H1 (cell line): ENCODE measurements at regions not wholly inside any gene's neighbourhood (a gene's known extent, or its start where the extent isn't known, plus 50 kb on each side); places are given as distances from the start of the nearest gene placed in this dataset.

Experiments
- CTCF ChIA-PET: fragments of 300-600 bp; sonication (Branson Sonifier 250); formaldehyde crosslinking; loops from one replicate; lab custom pipeline; 2021; ENCODE audit not compliant: partially characterized antibody; lab: Charles Lee
- POLR2A ChIA-PET: fragments of 300-600 bp; sonication (Branson Sonifier 250); formaldehyde crosslinking; loops from one replicate; lab custom pipeline; 2021; ENCODE audit warnings: inconsistent platforms; ENCODE audit not compliant: partially characterized antibody; lab: Charles Lee
- DNase-seq, 2 experiments: peaks; one replicate each; pipeline versions ENCODE4 v3.0.0 to v3.0.0-alpha.2; 2010 to 2022; ENCODE audit warnings: low spot score in 2 of 2, low read depth in 1 of 2, mixed read lengths in 1 of 2
- FAIRE-seq: peaks from 2 replicates; lab custom pipeline; 2011; peaks lifted over from hg19 to GRCh38; lab: Jason Lieb, UNC
- H2AFZ ChIP-seq: 2 replicates; pipeline ENCODE4 v1.8.1; 2012; ENCODE audit warnings: low read length, inconsistent platforms
- H2AK5ac ChIP-seq: 2 replicates; pipeline ENCODE4 v1.6.1; 2013; ENCODE audit warnings: low read depth, low read length
- H2BK120ac ChIP-seq: replicated peaks from 2 replicates; pipeline ENCODE3; 2013; ENCODE audit warnings: low read depth, low read length, inconsistent platforms
- H2BK12ac ChIP-seq: 2 replicates; pipeline ENCODE4 v1.6.1; 2013; ENCODE audit warnings: low read depth, low read length
- H2BK15ac ChIP-seq: 2 replicates; pipeline ENCODE4 v1.6.1; 2013; ENCODE audit warnings: low read length
- H2BK20ac ChIP-seq: 2 replicates; pipeline ENCODE4 v1.6.1; 2013; ENCODE audit warnings: low read length
- H2BK5ac ChIP-seq: 2 replicates; pipeline ENCODE4 v1.6.1; 2013; ENCODE audit warnings: low read depth, low read length
- H3K14ac ChIP-seq: 2 replicates; pipeline ENCODE4 v1.6.1; 2013; ENCODE audit warnings: inconsistent platforms; ENCODE audit not compliant: insufficient read length
- H3K18ac ChIP-seq: 2 replicates; pipeline ENCODE4 v1.6.1; 2013; ENCODE audit warnings: low read length; ENCODE audit errors: extremely low read depth
- H3K23ac ChIP-seq: 2 replicates; pipeline ENCODE4 v1.6.1; 2013; ENCODE audit warnings: inconsistent platforms; ENCODE audit not compliant: insufficient read length
- H3K23me2 ChIP-seq: 2 replicates; pipeline ENCODE4 v1.6.1; 2013; ENCODE audit warnings: low read depth, low read length
- H3K27ac ChIP-seq: 2 replicates; pipeline ENCODE4 v1.6.1; 2011; ENCODE audit warnings: low read depth, low read length, inconsistent platforms
- H3K27me3 ChIP-seq, 4 experiments: replicated peaks in 1 of 4; 1 replicate in 1 of 4; 2 replicates in 3 of 4; pipeline versions ENCODE4 v1.6.1 to v1.8.1; 2011 to 2013; ENCODE audit warnings: low read length in 3 of 4, mild to moderate bottlenecking in 3 of 4, inconsistent platforms in 2 of 4, mixed read lengths in 2 of 4, moderate library complexity in 1 of 4; ENCODE audit not compliant: control insufficient read depth in 3 of 4, insufficient read depth in 3 of 4; ENCODE audit errors: extremely low read depth in 1 of 4
- H3K36me3 ChIP-seq, 4 experiments: 2 replicates each; pipeline versions ENCODE4 v1.6.1 to v1.8.1; 2011 to 2013; ENCODE audit warnings: mild to moderate bottlenecking in 4 of 4, low read length in 3 of 4, moderate library complexity in 2 of 4, control low read depth in 1 of 4, inconsistent platforms in 1 of 4; ENCODE audit not compliant: insufficient read depth in 4 of 4, control insufficient read depth in 2 of 4
- H3K4ac ChIP-seq: replicated peaks from 2 replicates; pipeline ENCODE3; 2013; ENCODE audit warnings: low read length, low read depth, mixed read lengths, inconsistent platforms; ENCODE audit not compliant: insufficient read length
- H3K4me1 ChIP-seq, 4 experiments: replicated peaks in 1 of 4; 1 replicate in 1 of 4; 2 replicates in 3 of 4; pipeline versions ENCODE4 v1.6.1 to v1.8.1; 2011 to 2013; ENCODE audit warnings: low read length in 3 of 4, inconsistent platforms in 2 of 4, mixed read lengths in 1 of 4; ENCODE audit not compliant: insufficient read depth in 4 of 4, control insufficient read depth in 3 of 4
- H3K4me2 ChIP-seq, 2 experiments: 2 replicates each; pipeline versions ENCODE4 v1.6.1 to v1.8.1; 2011 to 2013; ENCODE audit warnings: low read depth in 2 of 2, low read length in 2 of 2, control low read depth in 1 of 2, inconsistent platforms in 1 of 2, mild to moderate bottlenecking in 1 of 2; ENCODE audit not compliant: insufficient read depth in 1 of 2
- H3K4me3 ChIP-seq, 4 experiments: fragments of 200-600, 300-600 bp in 1 of 4; sonication (generic), shearing (Covaris generic), sonication (Bioruptor Twin) in 1 of 4; 2 replicates each; pipeline versions ENCODE4 v1.5.1 to v1.8.1; 2011 to 2016; ENCODE audit warnings: low read length in 4 of 4, low read depth in 3 of 4, control low read depth in 2 of 4, inconsistent platforms in 2 of 4, mild to moderate bottlenecking in 2 of 4, mixed read lengths in 1 of 4, moderate library complexity in 1 of 4; ENCODE audit not compliant: insufficient read depth in 2 of 4; ENCODE audit errors: extremely low read depth in 1 of 4
- H3K56ac ChIP-seq: replicated peaks from 2 replicates; pipeline ENCODE3; 2013; ENCODE audit warnings: low read depth, mild to moderate bottlenecking, mixed read lengths, low read length, inconsistent platforms; ENCODE audit not compliant: insufficient read length
- H3K79me1 ChIP-seq: 2 replicates; pipeline ENCODE4 v1.6.1; 2013; ENCODE audit warnings: low read depth, low read length, control low read depth
- H3K79me2 ChIP-seq, 2 experiments: 2 replicates each; pipeline versions ENCODE4 v1.6.1 to v1.8.1; 2012 to 2013; ENCODE audit warnings: low read length in 2 of 2, mild to moderate bottlenecking in 2 of 2, inconsistent platforms in 1 of 2; ENCODE audit not compliant: insufficient read depth in 2 of 2, control insufficient read depth in 1 of 2
- H3K9ac ChIP-seq, 4 experiments: replicated peaks in 1 of 4; 1 replicate in 1 of 4; 2 replicates in 3 of 4; pipeline versions ENCODE4 v1.6.1 to v1.8.1; 2011 to 2013; ENCODE audit warnings: low read depth in 3 of 4, low read length in 3 of 4, control low read depth in 2 of 4, mild to moderate bottlenecking in 2 of 4, moderate library complexity in 2 of 4, inconsistent platforms in 1 of 4; ENCODE audit errors: extremely low read depth in 1 of 4
- H3K9me3 ChIP-seq, 2 experiments: 2 replicates each; pipeline versions ENCODE4 v1.6.1 to v1.8.1; 2012 to 2013; ENCODE audit warnings: mild to moderate bottlenecking in 2 of 2, moderate library complexity in 2 of 2, control low read depth in 1 of 2, inconsistent platforms in 1 of 2, low read depth in 1 of 2, low read length in 1 of 2, mixed read lengths in 1 of 2; ENCODE audit not compliant: insufficient read depth in 2 of 2
- H4K20me1 ChIP-seq, 2 experiments: replicated peaks in 1 of 2; 2 replicates each; pipeline versions ENCODE3 to v1.8.1; 2011 to 2013; ENCODE audit warnings: inconsistent platforms in 2 of 2, low read length in 2 of 2, mild to moderate bottlenecking in 1 of 2; ENCODE audit not compliant: insufficient read depth in 2 of 2, control insufficient read depth in 1 of 2
- H4K5ac ChIP-seq: 2 replicates; pipeline ENCODE4 v1.6.1; 2013; ENCODE audit warnings: low read length, low read depth, mixed read lengths, inconsistent platforms; ENCODE audit not compliant: insufficient read length
- H4K8ac ChIP-seq: 2 replicates; pipeline ENCODE4 v1.8.0; 2013; ENCODE audit warnings: mild to moderate bottlenecking, moderate library complexity, low read length, inconsistent platforms; ENCODE audit not compliant: insufficient read depth; ENCODE audit errors: extremely low read depth
- H4K91ac ChIP-seq: replicated peaks from 2 replicates; pipeline ENCODE3; 2013; ENCODE audit warnings: low read length, mixed read lengths, inconsistent platforms; ENCODE audit not compliant: insufficient read length
- CBX8 ChIP-seq: fragments of 300-800, 300-1000 bp; sonication (generic); IDR thresholded peaks from 2 replicates; pipeline ENCODE4 v1.7.1; 2016; ENCODE audit warnings: low read depth, low read length, borderline replicate concordance
- POLR2A ChIP-seq, 2 experiments: IDR thresholded peaks; 1 replicate in 1 of 2; 2 replicates in 1 of 2; pipeline ENCODE4 v1.6.1; 2011; ENCODE audit warnings: low read depth in 2 of 2, low read length in 2 of 2, mild to moderate bottlenecking in 2 of 2; ENCODE audit errors: control extremely low read depth in 1 of 2
- WGBS, 2 experiments: shearing (Covaris generic) in 1 of 2; methylation state at CpG; one replicate each; pipeline versions ENCODE4 v1.1.6 to v1.1.7; 2013 to 2015; ENCODE audit warnings: low lambda C conversion rate in 2 of 2, mixed read lengths in 2 of 2, inconsistent platforms in 1 of 2, low coverage in 1 of 2, missing lambda C conversion rate in 1 of 2; ENCODE audit not compliant: insufficient replicate concordance in 2 of 2, insufficient coverage in 1 of 2, insufficient read length in 1 of 2; ENCODE audit errors: extremely low coverage in 1 of 2, missing lambda C conversion rate in 1 of 2; 5-methylcytosine and 5-hydroxymethylcytosine counted together

GRCh38 chr4:123986268-123986798, 589.7 kb downstream of the SPRY1 start:
- H3K27me3 ChIP-seq = no peaks in the 10 kb centered on the region
- CTCF ChIA-PET = no interaction called here

More at GRCh38 chr4:123986268-123986798, 589.7 kb downstream of the SPRY1 start:
- Histone ChIP-seq H3K79me2 (no peaks in the 10 kb centered on the region), H3K18ac (no peak overlapping the region), H2AK5ac (no peak overlapping the region), H3K23me2 (no peaks in the 10 kb centered on the region), H3K27ac (no peak overlapping the region), H2BK120ac (no peak overlapping the region), H2BK5ac (no peak overlapping the region), H3K4me1 (no peaks in the 10 kb centered on the region), H4K5ac (no peak overlapping the region), H3K4ac (no peak overlapping the region), H3K56ac (no peak overlapping the region), H4K20me1 (no peaks in the 10 kb centered on the region), H2BK12ac (no peak overlapping the region), H3K9ac (no peak overlapping the region), H3K14ac (no peak overlapping the region), H4K8ac (no peak overlapping the region), H2BK20ac (no peak overlapping the region), H3K9me3 (0 out of 4 replicates have a peak, but pooled peaks cover 0 to 6% of the 10 kb centered on the region in 2 experiments), H3K23ac (no peak overlapping the region), H3K4me2 (no peak overlapping the region), H3K4me3 (no peak overlapping the region), H4K91ac (no peak overlapping the region), H3K79me1 (no peaks in the 10 kb centered on the region), H2AFZ (no peak overlapping the region; the same call in 1 of the 2 replicates), H2BK15ac (no peak overlapping the region), H3K36me3 (no peaks in the 10 kb centered on the region)
- 94% methylated on average over 2 of the region's 2 CpGs; no CpG with 5 or more reads in 1 of the 2 experiments for whole genome bisulfite sequencing, 2 experiments
- FAIRE-seq (peak; percentile 7), DNase-seq (no peak)
- POLR2A ChIA-PET = no interaction called here
- TF ChIP-seq CBX8 = no peak
- TF ChIP-seq POLR2A (IDR thresholded peaks at IDR 0.05; ENCODE audit: control extremely low read depth in 1 of 2, low read depth in 2 of 2, low read length in 2 of 2) = no peak
